ENCODE measurements at regions not wholly inside any gene's neighbourhood (a gene's known extent, or its start where the extent isn't known, plus 50 kb on each side); places are given as distances from the start of the nearest gene placed in this dataset.

GRCh38 chr16:6032438-6032837, 934.8 kb upstream of the EEF2KMT start:
- TF ChIP-seq, protein P1, sequence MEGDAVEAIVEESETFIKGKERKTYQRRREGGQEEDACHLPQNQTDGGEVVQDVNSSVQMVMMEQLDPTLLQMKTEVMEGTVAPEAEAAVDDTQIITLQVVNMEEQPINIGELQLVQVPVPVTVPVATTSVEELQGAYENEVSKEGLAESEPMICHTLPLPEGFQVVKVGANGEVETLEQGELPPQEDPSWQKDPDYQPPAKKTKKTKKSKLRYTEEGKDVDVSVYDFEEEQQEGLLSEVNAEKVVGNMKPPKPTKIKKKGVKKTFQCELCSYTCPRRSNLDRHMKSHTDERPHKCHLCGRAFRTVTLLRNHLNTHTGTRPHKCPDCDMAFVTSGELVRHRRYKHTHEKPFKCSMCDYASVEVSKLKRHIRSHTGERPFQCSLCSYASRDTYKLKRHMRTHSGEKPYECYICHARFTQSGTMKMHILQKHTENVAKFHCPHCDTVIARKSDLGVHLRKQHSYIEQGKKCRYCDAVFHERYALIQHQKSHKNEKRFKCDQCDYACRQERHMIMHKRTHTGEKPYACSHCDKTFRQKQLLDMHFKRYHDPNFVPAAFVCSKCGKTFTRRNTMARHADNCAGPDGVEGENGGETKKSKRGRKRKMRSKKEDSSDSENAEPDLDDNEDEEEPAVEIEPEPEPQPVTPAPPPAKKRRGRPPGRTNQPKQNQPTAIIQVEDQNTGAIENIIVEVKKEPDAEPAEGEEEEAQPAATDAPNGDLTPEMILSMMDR (conservative IDR thresholded peaks at IDR 0.05; ENCODE audit: low read depth in 2 of 2) = no peak
- no peak for TF ChIP-seq EZH2 (IDR thresholded peaks at IDR 0.05; ENCODE audit: low read depth, unreplicated experiment)
- TF ChIP-seq STAT1 (IDR thresholded peaks at IDR 0.05; ENCODE audit: unreplicated experiment) = no peak
- no peak for TF ChIP-seq REST (IDR thresholded peaks at IDR 0.05; ENCODE audit: unreplicated experiment)
- TF ChIP-seq POLR2AphosphoS5 (IDR thresholded peaks at IDR 0.05; ENCODE audit: low read depth) = no peak
- TF ChIP-seq EZH2phosphoT487 (IDR thresholded peaks at IDR 0.05; ENCODE audit: unreplicated experiment) = no peak
- TF ChIP-seq CREB1 (CRISPR knock-in tag; IDR thresholded peaks at IDR 0.05; ENCODE audit: low read depth) = no peak
- TF ChIP-seq, protein P2, sequence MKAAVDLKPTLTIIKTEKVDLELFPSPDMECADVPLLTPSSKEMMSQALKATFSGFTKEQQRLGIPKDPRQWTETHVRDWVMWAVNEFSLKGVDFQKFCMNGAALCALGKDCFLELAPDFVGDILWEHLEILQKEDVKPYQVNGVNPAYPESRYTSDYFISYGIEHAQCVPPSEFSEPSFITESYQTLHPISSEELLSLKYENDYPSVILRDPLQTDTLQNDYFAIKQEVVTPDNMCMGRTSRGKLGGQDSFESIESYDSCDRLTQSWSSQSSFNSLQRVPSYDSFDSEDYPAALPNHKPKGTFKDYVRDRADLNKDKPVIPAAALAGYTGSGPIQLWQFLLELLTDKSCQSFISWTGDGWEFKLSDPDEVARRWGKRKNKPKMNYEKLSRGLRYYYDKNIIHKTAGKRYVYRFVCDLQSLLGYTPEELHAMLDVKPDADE (IDR thresholded peaks at IDR 0.05) = no peak
- no peak for TF ChIP-seq JUNB (IDR thresholded peaks at IDR 0.05; ENCODE audit: unreplicated experiment)
- no peak for TF ChIP-seq ZNF462 (CRISPR knock-in tag; IDR thresholded peaks at IDR 0.05)
- no peak for TF ChIP-seq NANOG (IDR thresholded peaks at IDR 0.05; ENCODE audit: borderline replicate concordance)
- no peak for TF ChIP-seq ZNF114 (CRISPR knock-in tag; IDR thresholded peaks at IDR 0.05)
